ENCODE measurements at regions not wholly inside any gene's neighbourhood (a gene's known extent, or its start where the extent isn't known, plus 50 kb on each side); places are given as distances from the start of the nearest gene placed in this dataset.

DNA sequence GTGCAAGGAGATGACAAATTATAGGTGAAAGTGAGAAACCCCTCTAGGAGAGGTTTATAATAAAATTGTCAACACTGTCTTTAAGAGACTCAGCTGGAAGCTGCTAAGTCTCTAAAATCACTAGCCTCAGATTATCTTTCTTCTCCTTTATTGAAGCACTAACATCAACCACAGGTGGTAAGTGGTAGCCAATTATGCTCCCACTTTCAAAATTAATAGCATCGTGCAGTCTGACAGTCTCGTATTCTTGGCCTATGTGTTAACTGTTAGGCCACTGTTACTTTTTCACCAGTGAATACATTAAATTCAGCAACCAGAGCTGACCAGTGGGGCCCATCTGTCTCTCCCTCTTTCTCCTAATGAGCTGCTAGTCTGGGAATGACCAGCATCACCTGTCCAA, 674.1 kb downstream of the RAPGEF2 start:
- WGBS, 2 donors, result 73% methylated on average over 2 of the region's 2 CpGs
- TF ChIP-seq, protein P1, sequence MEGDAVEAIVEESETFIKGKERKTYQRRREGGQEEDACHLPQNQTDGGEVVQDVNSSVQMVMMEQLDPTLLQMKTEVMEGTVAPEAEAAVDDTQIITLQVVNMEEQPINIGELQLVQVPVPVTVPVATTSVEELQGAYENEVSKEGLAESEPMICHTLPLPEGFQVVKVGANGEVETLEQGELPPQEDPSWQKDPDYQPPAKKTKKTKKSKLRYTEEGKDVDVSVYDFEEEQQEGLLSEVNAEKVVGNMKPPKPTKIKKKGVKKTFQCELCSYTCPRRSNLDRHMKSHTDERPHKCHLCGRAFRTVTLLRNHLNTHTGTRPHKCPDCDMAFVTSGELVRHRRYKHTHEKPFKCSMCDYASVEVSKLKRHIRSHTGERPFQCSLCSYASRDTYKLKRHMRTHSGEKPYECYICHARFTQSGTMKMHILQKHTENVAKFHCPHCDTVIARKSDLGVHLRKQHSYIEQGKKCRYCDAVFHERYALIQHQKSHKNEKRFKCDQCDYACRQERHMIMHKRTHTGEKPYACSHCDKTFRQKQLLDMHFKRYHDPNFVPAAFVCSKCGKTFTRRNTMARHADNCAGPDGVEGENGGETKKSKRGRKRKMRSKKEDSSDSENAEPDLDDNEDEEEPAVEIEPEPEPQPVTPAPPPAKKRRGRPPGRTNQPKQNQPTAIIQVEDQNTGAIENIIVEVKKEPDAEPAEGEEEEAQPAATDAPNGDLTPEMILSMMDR (IDR thresholded peaks at IDR 0.05; ENCODE audit: control extremely low read depth, extremely low read depth), result no peak
- Histone ChIP-seq H3K4me1 (ENCODE audit: control insufficient read depth in 5 of 5, insufficient read depth in 5 of 5, low read length in 5 of 5) (no peaks in the 10 kb centered on the region), H3K9ac (ENCODE audit: insufficient read depth in 1 of 2, low read length in 2 of 2) (no peak overlapping the region), H3K36me3 (ENCODE audit: control insufficient read depth in 4 of 4, insufficient read depth in 4 of 4, low read length in 4 of 4) (no peaks in the 10 kb centered on the region), H3K27ac (ENCODE audit: low read depth in 1 of 2, low read length in 1 of 2) (no peak overlapping the region), H3K9me3 (ENCODE audit: control insufficient read depth in 4 of 4, insufficient read depth in 3 of 4, low read length in 3 of 4) (no peaks in the 10 kb centered on the region), H3K4me3 (no peak overlapping the region), H3K27me3 (ENCODE audit: control insufficient read depth in 3 of 3, insufficient read depth in 3 of 3, low read length in 2 of 3) (no peaks in the 10 kb centered on the region)
- no peak for ATAC-seq (ENCODE audit: insufficient read depth, low FRiP score)
- DNase-seq, result no peak

DNA sequence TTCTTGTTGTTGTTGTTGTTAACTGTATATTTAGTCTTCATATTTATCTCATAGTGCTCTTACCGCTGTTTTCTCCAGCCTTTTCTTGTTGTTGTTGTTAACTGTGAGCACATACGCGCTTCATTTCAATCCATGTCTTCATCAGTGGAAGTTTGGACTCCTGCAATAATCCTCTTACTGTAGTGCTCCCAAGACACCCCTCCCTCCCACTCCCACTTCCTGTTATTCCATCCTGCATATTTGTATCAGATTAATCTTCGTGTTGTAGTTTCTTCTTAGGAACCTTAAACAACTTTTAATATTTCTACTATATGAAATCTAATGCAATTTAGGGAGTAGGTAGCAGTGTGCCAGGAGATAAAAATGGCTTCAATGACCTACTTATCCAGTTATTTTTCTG, 674.8 kb downstream of the RAPGEF2 start:
- 84 to 85% methylated on average over 4 of the region's 4 CpGs for WGBS, 2 donors

DNA sequence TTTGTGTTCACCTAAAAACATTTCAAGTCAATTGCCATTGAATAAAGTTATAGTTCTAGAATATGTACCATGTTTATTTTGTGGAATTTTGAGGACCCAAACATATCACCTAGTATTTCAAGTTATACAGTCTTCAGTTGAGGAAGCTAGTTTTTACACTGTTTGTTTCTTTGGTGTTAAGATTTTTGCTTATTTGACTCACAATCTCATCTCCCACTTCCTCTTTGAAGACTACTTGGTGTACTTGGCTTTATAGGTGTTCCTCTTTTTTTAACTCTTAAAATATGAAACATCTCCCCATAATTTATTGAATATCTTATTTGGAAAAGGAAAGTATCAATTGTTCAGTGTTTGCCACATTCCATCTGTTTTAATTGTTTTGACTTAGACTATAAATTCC, 675.4 kb downstream of the RAPGEF2 start:
- Histone ChIP-seq H3K36me3 (ENCODE audit: control insufficient read depth in 4 of 4, insufficient read depth in 4 of 4, low read length in 4 of 4) (no peaks in the 10 kb centered on the region), H3K27me3 (ENCODE audit: control insufficient read depth in 3 of 3, insufficient read depth in 3 of 3, low read length in 2 of 3) (no peaks in the 10 kb centered on the region), H3K9ac (ENCODE audit: insufficient read depth in 1 of 2, low read length in 2 of 2) (no peak overlapping the region), H3K4me1 (ENCODE audit: control insufficient read depth in 5 of 5, insufficient read depth in 5 of 5, low read length in 5 of 5) (no peaks in the 10 kb centered on the region), H3K27ac (ENCODE audit: low read depth in 1 of 2, low read length in 1 of 2) (no peak overlapping the region), H3K9me3 (ENCODE audit: control insufficient read depth in 4 of 4, insufficient read depth in 3 of 4, low read length in 3 of 4) (no peaks in the 10 kb centered on the region), H3K4me3 (no peak overlapping the region)
- TF ChIP-seq, protein P1 (IDR thresholded peaks at IDR 0.05; ENCODE audit: control extremely low read depth, extremely low read depth), result no peak
- ATAC-seq (ENCODE audit: insufficient read depth, low FRiP score), result no peak
- DNase-seq, result no peak

More for the DNA sequence above, 674.8 kb downstream of the RAPGEF2 start:
- Histone ChIP-seq H3K36me3 (ENCODE audit: control insufficient read depth in 4 of 4, insufficient read depth in 4 of 4, low read length in 4 of 4) (no peaks in the 10 kb centered on the region), H3K27me3 (ENCODE audit: control insufficient read depth in 3 of 3, insufficient read depth in 3 of 3, low read length in 2 of 3) (no peaks in the 10 kb centered on the region), H3K27ac (ENCODE audit: low read depth in 1 of 2, low read length in 1 of 2) (no peak overlapping the region), H3K9ac (ENCODE audit: insufficient read depth in 1 of 2, low read length in 2 of 2) (no peak overlapping the region), H3K4me1 (ENCODE audit: control insufficient read depth in 5 of 5, insufficient read depth in 5 of 5, low read length in 5 of 5) (no peaks in the 10 kb centered on the region), H3K4me3 (no peak overlapping the region), H3K9me3 (ENCODE audit: control insufficient read depth in 4 of 4, insufficient read depth in 3 of 4, low read length in 3 of 4) (no peaks in the 10 kb centered on the region)
- DNase-seq (no peak), ATAC-seq (ENCODE audit: insufficient read depth, low FRiP score) (no peak)
- TF ChIP-seq, protein P1 (IDR thresholded peaks at IDR 0.05; ENCODE audit: control extremely low read depth, extremely low read depth), result no peak

DNA sequence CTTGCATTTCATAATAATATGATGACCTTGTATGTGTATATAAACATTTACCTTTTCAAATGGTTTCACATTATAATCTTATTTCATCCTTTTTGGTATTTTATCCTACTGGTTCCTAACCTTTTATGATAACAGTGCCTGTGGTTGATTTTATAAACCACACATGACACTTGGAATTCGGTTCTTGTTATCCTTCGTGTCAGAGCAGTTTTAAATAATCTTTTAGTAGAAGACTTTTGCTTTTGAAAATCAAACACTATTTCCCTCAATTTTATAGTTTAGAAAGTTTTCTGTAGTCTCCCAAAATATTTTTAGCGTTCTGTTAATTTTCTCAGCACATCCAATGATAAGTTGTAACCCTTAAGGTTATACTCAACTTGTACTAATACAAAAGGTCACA, 676.8 kb downstream of the RAPGEF2 start:
- no peak overlapping the region for H3K27ac ChIP-seq (ENCODE audit: low read depth in 1 of 2, low read length in 1 of 2)
- no peaks in the 10 kb centered on the region for H3K27me3 ChIP-seq (ENCODE audit: control insufficient read depth in 3 of 3, insufficient read depth in 3 of 3, low read length in 2 of 3)
- TF ChIP-seq, protein P1 (IDR thresholded peaks at IDR 0.05; ENCODE audit: control extremely low read depth, extremely low read depth), result no peak
- no peaks in the 10 kb centered on the region for H3K9me3 ChIP-seq (ENCODE audit: control insufficient read depth in 4 of 4, insufficient read depth in 3 of 4, low read length in 3 of 4)
- 80 to 88% methylated on average over 3 of the region's 3 CpGs for WGBS, 2 donors
- DNase-seq (no peak), ATAC-seq (ENCODE audit: insufficient read depth, low FRiP score) (no peak)
- H3K4me1 ChIP-seq (ENCODE audit: control insufficient read depth in 5 of 5, insufficient read depth in 5 of 5, low read length in 5 of 5), result no peaks in the 10 kb centered on the region
- H3K9ac ChIP-seq (ENCODE audit: insufficient read depth in 1 of 2, low read length in 2 of 2), result no peak overlapping the region
- no peak overlapping the region for H3K4me3 ChIP-seq
- no peaks in the 10 kb centered on the region for H3K36me3 ChIP-seq (ENCODE audit: control insufficient read depth in 4 of 4, insufficient read depth in 4 of 4, low read length in 4 of 4)

All from lung (tissue), 11 donors.